ENCODE measurements at regions not wholly inside any gene's neighbourhood (a gene's known extent, or its start where the extent isn't known, plus 50 kb on each side); places are given as distances from the start of the nearest gene placed in this dataset.
"Not testable (repeated sequence)": the region's sequence is repeated elsewhere in the genome, so short reads cannot be mapped to it uniquely, and the experiment has no call there.

- no peak for DNase-seq
Measured at GRCh38 chr10:90288391-90288933, 569.4 kb downstream of the HTR7 start.

- no peak for DNase-seq
Measured at GRCh38 chr10:90289037-90289436, 568.8 kb downstream of the HTR7 start.

DNA sequence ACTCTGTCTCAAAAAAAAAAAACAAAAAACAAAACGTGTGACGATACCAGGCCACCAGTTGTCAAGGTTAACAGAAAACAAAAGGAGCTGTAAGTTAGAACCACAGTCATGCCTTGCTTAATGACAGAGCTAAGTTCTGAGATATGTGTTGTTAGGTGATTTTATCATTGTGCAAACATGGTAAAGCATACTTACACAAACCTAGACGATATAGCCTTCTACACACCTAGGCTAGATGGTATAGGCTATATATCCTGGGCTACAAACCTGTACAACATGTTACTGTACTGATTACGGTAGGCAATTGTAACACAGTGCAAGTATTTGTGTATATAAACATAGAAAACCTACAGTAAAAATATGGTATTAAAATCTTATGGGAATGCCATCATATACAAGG is 564.2 kb downstream of the HTR7 start:
- no peak for DNase-seq

DNA sequence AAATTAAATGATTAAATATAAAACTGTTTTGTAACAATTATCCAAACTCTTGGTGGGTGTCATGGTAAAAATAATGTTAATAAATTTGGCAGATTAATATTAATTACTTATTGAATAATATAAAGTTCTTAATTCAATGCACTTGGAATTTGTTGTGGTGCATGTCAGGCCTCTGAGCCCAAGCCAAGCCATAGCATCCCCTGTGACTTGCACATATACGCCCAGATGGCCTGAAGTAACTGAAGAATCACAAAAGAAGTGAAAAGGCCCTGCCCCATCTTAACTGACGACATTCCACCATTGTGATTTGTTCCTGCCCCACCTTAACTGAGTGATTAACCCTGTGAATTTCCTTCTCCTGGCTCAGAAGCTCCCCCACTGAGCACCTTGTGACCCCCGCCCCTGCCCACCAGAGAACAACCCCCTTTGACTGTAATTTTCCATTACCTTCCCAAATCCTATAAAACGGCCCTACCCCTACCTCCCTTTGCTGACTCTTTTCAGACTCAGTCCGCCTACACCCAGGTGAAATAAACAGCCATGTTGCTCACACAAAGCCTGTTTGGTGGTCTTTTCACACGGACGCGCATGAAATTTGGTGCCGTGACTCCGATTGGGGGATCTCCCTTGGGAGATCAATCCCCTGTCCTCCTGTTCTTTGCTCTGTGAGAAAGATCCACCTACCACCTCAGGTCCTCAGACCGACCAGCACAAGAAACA is 562.9 kb downstream of the HTR7 start:
- DNase-seq = not testable (repeated sequence)

DNA sequence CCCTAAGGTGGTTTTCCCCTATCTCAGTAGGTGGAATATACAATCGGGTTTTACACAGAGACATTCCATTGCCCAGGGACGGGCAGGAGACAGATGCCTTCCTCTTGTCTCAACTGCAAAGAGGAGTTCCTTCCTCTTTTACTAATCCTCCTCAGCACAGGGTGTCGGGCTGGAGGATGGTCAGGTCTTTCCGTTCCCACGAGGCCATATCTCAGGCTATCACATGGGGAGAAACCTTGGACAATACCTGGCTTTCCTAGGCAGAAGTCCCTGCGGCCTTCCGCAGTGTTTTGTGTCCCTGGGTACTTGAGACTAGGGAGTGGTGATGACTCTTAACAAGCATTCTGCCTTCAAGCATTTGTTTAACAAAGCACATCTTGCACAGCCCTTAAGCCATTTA is 555.8 kb downstream of the HTR7 start:
- not testable (repeated sequence) for DNase-seq

DNA sequence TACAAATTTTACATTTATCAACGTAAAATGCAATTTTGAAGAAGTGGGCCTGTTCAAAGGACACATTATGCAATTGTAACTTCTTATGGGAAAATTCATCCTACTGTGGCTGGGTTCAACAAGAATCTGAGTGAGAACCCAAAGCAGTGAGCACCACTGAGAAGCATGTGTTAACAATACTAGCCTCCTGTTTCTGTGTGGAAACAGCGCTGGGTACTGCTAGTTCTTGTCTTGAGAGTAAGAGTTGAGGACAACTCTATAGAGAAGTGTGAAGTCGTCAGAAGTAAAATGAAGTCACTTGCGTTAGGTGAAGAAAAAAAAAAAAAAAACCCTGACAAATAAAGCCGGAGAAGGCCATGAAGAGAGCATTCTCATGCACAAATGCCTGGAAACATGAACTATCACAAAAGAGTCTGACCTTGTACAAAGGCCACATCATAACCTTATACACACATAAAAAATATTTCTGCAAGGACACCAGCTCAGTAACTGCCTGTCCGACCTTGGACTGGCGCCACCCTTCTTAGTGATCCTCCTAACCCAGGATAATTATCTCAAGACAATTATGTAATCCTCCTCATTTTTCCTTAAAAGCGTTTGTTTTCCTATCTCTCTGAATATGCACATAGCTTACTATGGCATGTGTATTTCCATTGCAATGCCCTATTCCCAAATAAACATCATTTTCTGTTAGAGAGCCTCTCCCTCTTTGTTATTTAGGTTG is 554.9 kb downstream of the HTR7 start:
- DNase-seq = no peak

DNA sequence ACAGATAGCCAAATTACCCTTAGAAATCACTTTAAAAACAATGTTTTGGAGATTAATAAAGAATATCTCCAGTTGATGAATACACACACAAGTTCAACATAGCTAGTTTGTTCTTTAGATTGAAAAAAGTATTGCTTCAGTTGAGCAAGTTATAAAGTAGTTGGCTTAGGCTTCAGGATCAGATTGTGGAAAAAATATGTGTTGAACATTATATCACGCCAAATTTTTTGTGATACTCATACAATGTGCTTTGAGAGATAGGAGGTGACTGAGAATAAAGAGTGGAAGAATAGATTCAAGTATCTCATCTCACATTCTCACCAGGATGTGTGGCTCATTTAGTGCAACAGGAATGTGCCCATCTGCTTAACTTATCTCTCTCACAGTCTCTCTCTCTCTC is 553.3 kb downstream of the HTR7 start:
- no peak for DNase-seq

GRCh38 chr10:90306187-90306586 is 551.7 kb downstream of the HTR7 start:
- no peak for DNase-seq

DNA sequence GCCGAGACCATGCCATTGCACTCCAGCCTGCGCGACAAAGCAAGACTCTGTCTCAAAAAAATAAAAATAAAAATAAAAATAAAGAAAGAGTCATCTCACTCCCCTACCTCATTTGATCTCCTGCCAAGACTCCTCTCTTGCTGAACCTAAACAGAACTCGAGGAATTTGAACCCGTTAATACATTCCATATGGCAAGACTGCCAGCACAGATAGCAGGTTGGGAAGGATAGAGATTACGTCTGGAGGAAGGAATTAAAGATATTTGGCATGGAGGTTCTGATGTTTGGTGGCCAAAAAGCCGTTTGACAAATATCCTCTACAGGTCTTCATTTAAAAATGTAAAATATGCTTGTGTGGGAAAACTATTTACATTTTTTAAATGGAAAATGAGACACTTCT is 549.6 kb downstream of the HTR7 start:
- no peak for DNase-seq

DNA sequence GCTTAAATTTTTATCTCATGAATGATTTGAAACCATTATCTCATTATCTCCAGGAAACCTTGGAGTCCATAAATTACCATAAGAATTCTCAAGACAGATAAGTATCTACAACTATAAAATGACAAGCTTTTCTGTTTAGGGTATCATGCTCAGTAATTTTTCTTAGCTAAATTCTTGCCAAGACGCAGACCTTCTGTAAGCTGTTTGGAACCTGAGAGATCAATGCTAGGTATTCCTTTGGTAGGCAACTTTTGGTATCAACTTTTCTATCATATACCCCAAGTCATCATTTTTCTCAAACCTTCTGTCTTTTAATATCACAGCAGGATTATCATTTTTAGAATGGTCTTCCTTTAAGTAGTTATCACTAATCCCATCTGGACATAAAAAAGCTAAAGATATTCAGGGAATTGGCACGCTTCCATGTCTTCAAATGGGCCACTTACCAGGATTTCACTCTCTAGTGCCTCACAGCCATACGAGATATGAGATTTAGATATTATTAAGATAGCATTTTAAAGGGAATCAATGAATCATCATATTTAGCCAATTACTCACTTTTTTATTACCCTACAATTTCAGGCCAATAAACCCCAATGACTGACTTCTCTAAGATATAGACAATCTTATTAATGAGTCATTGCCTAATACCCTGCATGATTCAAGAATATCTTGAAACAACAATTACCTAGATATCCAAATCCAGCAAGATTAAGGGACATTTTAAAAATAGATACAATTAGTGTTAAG is 544.1 kb downstream of the HTR7 start:
- DNase-seq = no peak

DNA sequence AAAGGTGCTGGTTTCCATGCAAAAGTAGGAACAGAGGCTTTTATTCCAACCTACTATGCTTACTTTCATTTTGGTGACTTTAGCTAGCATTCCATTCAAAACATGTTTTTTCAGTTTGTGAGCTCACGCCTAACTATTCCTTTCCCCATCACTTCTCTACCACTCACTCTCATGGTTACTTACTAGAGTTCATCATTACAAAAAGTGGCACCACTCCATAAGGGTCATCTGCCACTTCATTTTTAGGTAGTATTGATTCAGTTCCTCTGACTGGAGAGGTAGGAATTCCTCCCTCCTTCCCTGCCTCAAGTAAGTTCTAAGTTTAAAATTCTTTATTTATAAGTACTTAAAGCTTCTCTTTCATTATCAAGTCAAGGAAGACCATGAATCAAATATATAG is 543.1 kb downstream of the HTR7 start:
- DNase-seq = no peak

DNA sequence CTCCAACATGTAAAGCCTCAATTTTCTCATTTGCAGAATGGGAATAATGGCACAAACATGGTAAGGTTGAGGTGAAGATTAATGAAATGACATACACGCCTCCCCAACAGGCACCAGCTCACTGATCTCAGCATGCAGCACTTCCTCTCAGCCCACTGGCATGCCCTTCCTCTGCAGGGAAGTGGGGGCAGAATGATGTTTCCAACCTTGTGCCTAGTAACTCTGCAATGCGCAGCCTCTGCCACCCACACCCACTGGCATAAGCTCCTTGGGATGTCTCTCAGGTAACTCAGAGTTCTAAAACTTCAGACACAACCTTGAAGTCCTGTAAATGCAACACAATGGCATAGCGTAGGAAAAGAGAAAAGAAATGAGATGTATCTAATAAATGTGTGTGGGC is 540.7 kb downstream of the HTR7 start:
- DNase-seq = no peak

DNA sequence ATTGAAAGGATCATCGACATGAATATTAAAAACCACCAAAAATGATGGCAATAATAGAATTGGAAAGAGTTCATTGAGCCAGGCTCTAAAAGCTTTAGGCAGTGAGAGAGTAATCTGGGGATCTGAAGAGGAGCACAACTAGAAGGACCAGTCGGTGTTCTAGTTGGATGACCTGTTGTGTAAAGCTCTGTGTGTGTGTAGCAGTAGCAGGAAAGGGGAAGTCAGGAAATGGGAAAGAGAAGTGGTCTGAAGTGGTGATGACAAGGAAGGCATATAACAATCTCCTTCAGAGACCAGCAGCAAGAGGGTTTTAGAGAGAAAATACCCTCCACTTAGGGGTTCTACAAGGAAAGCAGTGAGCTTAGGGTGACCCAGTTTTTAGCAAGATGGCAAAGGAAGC is 539.2 kb downstream of the HTR7 start:
- no peak for DNase-seq

DNA sequence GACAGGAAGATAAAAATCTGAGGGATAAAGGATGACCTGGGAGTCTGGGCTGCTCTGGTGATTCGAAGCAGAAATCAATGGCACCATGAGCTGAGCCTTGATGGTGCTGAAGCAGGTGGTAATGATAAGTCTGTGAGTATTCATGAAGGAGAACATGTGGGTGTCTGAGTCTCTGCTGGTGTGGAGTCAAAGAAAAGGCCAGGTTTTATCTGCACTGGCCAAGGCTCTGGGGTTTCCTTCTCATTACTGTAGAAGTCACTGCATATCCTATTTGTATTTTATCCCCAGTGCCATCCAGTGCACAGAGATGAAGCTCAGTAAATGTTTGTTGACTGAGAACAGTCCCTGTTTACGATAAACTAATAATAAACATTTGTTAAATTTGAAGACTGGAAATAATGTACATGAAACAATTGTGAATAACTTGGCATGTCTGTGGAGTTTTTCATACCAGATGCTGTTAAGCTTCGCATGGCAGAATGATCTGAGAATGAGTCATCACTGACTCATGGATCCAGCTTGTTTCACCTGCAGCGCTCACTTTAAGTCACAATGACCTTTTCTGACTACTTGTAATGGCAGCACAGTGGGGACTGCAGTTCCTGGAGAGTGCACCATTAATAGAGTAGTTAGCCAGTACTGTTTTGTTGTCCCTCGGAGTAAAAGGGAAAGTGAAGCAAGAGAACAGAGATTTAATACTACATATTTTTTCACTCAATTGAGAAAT is 538.5 kb downstream of the HTR7 start:
- DNase-seq = no peak

DNA sequence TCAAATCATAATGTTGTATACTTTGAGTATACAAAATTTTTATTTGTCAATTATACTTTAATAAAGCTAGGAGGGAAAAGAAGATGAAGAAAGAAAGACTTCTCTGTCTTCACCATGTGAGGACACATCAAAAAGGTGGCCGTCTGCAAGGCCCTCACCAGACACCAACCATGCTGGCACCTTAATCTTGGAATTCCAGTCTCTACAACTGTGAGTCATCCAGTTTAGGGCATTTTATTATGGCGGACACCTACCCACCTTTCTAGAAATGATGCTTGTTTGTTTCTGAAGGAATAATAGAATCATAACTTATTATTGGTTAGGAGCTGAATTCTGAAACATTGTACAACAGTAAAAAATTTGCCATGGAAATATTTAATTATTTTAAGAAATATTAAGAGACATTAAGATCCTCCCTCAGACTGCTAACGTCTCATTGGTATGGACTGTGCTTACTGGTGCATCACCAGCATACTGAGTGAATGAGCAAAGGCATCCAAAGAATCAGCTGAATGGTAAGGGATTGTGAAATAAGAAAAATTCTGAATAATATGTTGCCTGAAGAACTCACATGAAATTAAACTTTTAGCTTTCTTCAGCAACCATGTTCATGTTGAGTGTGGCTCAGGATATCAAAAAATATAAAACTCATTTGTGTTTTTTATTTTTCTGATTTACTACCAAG is 536.6 kb downstream of the HTR7 start:
- DNase-seq = no peak

DNA sequence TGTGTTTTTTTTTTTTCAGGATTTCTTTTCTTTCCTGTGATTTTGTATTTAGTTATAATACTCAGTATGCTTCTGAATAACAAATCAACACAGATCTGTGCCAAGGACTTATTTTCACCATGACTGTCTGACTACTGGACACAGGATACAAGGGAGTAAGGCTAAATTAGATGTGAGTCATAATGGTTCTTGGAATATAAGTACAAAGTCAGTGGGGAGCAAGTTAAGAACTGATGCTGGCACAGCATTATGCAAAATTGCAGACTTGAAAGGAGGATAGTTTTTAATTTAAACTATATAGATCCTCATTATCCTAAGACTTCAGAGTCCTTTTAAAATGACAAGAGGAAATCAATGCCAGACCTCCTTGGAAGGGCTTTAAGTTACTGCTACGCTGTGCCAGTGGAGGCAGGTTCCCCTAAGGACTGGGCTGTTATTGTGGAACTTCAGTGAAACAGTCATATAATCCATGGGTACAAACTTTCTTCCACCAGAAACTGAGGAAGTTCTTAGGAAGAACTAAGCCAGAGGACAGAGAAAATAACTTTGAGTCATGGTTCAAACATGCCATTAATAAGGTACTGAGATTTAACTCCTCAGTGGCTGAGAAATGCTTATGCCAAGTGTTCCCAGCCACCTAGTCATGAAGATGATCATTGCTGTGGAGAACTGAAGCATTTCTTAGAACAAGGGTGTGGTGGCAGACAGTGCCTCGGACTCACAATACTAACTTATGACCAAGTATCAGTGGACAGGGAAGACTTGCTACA is 531.2 kb downstream of the HTR7 start:
- no peak for DNase-seq

GRCh38 chr10:90327611-90328010 is 530.2 kb downstream of the HTR7 start:
- no peak for DNase-seq

GRCh38 chr10:90328459-90328858 is 529.4 kb downstream of the HTR7 start:
- DNase-seq = no peak

DNA sequence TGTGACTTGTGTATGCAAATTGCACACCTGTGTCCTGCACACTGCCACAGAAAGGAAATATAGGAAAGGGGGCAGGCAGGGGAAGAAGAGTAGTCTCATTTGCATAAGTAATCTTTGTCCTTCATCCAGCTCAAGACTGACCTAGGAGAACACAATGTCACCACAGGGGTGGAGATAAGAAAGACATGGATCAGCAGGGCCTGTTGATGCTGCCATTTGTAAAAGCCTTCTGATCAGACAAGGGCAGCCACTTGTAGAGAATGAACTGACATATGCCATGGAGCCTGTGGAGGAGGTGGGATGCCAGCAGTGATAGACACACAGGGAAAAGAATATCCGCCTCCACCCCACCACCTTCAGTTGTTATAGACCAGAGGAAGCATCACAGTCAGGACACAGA is 528.9 kb downstream of the HTR7 start:
- no peak for DNase-seq

- no peak for DNase-seq
Measured at GRCh38 chr10:90337316-90337715, 520.5 kb downstream of the HTR7 start.

DNA sequence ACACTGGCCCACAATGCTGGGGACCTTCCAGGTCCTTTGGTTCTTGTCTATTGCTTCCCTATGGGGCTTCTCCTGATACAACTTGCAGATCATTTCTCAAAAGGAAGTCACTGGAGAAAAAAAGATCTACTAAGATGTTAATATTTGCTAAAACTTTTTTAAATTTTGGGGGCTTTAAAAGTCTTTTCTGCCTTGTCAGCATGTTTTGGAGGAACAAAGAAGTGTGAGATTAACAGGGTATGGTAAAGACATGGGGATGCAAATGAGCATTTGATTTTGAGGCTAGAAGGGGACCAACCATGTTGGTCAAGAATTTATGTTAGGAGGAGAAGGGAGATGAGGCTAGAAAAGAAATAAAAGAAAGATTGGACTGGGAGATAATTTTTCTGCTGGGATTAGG is 515.4 kb downstream of the HTR7 start:
- no peak for DNase-seq

- DNase-seq = no peak
Measured at GRCh38 chr10:90344226-90344625, 513.6 kb downstream of the HTR7 start.
